H4 (cell line): ENCODE measurements at regions not wholly inside any gene's neighbourhood (a gene's known extent, or its start where the extent isn't known, plus 50 kb on each side); places are given as distances from the start of the nearest gene placed in this dataset.
A peak's percentile ranks its signal among the peaks of the same experiment; 100 is the strongest.
"Not testable (repeated sequence)": the region's sequence is repeated elsewhere in the genome, so short reads cannot be mapped to it uniquely, and the experiment has no call there.

Source experiments
- DNase-seq: peaks from one replicate; pipeline ENCODE4 v3.0.0-alpha.2; 2015; ENCODE audit warnings: low spot score

DNA sequence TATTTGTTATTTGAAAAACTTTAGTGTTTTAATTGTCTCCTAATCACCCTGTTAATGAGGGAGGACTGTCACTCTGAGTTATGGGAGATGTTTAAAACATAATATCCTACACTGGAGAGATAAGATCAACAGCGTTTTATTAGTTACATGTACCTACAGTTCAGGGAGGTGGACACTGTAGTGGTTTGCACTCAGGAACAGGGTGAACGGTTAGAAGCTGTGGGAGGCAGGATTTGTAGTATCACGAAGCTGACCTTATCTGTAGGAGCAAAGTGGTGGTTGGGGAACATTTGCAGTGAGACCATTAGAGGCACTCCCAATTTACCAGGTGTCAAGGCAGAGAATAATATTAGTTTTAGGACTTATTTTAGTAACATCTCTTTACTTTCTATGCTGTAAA is 193.3 kb upstream of the KCND2 start:
- DNase-seq: no peak

- not testable (repeated sequence) for DNase-seq
Observed at GRCh38 chr7:120086468-120086867, 186.5 kb upstream of the KCND2 start.

GRCh38 chr7:120089968-120090367 is 183.0 kb upstream of the KCND2 start:
- peak; percentile 76 for DNase-seq

GRCh38 chr7:120091807-120092206 is 181.2 kb upstream of the KCND2 start:
- DNase-seq: no peak

DNA sequence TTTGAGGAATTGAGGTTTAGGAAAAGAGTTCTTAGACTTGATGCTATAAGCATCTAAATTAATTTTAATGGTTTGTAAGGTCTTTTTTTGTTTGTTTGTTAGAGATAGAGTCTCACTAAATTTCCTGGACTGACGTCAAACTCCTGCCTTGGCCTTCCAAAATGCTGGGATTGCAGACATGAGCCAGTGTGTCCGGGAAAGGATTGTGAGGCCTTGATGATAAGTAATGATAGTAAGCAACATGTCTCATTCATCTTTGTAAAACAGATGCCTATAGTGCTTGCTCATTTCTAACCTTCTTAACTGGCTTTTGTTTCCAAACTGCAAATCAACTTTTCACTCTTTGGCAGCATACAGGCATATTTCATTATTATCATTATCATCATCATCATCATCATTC is 176.0 kb upstream of the KCND2 start:
- DNase-seq: no peak

GRCh38 chr7:120097774-120098173 is 175.2 kb upstream of the KCND2 start:
- no peak for DNase-seq

DNA sequence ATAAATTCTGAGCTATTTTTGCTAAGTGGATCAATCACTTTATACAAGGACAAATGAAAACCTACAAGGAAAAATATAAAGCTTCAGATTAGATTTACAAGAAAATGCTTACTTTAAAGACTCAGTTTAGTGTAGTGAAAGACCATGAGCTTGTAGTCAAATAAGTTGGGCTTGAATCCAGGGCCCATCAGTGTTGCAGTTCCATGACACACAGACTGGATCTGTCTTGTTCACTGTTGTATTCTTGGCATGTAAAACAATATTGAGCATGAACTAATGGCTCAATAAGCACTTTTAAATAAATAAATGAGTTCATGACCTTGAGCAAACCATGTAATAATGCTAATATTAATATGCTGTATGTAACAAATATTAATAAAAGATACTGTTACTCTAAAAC is 164.6 kb upstream of the KCND2 start:
- DNase-seq: no peak

DNA sequence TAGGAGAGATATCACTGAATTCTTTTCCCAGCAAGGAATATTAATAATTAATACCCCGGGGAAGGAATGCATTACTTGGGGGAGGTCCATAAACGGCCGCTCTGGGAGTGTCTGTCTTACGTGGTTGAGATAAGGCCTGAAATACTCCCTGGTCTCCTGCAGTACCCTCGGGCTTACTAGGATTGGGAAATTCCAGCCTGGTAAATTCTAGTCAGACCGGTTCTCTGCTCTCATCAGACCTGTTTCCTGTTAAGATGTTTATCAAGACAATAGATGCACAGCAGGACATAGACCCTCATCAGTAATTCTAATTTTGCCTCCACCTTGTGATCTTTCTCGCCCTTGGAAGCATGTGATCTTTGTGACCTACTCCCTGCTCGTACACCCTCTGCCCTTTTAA is 162.8 kb upstream of the KCND2 start:
- no peak for DNase-seq

DNA sequence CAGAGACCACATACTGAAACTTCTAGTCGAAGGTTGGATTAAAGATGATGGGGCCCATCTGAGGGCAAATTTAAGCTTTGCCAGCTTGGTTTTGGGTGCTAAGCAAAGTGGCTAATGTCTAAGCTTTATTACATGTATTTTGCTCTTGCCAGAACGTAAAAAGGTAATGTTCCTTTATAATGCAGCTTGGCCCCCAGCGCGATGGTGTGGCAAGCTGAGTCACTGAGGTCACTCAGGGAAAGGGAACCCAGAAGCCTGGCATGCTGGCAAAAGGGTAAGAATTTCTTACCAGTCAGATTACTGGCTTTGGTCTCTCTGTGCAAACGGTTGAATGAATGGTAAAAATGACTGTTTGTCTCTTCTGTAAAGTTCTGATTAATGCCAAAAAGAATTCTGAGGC is 158.3 kb upstream of the KCND2 start:
- no peak for DNase-seq

DNA sequence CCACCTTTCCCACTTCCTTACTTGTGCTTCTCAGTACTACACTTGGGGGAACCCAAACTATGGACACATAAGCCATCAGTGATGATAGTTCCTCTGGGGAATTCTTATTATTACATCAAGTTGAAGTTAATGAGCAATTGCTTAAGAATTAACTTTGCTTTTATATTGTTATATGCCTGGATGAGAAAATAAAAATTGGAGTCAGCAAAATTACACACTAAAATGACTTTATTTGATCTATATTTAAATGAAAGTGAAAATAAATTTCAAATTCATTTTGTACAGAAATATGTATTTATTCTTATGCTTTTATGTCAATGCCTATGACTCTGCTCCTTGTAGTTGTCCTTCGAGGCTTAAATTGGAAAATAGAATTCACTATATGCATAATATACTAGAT is 149.4 kb upstream of the KCND2 start:
- no peak for DNase-seq

- DNase-seq: no peak
Observed at GRCh38 chr7:120131096-120131839, 141.7 kb upstream of the KCND2 start.

GRCh38 chr7:120138497-120138896 is 134.5 kb upstream of the KCND2 start:
- DNase-seq: no peak

DNA sequence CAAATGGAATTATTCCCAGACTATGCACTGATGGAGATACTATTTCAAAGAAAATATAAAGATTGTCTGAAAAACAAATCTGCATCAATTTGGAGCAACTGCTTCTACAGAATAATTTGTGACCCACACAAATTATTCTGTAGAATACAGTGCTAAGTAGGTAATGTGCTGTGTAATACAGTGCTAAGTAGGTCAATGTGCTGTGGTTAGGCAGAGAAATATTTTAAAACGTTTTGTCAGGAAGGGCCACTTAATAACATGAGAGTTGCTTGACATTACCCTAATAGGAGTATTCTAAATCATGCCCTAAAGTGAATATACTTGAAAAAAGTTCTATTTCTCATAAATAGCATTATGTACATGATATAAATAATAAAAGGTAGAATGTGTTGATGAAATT is 116.5 kb upstream of the KCND2 start:
- DNase-seq: no peak

DNA sequence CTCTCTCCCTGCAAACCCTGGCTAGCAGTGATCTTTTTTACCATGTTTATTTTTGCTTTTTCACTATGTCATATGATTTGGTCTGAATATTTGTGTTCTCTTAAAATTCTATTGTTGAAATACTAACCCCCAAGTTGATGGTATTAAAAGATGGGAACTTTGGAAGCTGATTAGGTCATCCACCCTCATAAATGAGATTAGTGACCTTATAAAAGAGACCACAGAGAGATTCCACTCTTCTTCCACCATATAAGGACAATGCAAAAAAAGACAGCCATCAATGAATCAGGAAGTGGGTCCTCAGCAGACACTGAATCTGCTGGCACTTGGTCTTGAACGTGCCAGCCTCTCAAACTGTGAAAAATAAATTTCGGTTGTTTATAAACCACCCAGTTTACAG is 112.8 kb upstream of the KCND2 start:
- DNase-seq: peak; percentile 62

DNA sequence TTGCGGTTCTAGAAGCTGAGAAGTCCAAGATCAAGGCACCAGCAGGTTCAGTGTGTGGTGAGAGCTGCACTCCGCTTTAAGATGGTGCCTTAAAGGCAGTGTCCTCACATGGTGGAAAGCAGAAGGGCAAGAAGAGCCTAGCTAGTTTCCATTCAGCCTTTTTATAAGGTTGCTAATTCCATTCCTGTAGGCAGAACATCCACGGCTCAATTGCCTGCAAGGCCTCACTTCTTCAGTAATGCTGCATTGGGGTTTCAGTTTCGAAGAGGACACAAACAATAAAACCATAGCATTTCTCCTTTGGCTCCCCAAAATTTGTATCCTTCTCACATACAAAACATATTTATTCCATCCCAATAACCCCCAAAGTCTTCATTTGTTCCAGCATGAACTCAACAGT is 109.5 kb upstream of the KCND2 start:
- DNase-seq: no peak

DNA sequence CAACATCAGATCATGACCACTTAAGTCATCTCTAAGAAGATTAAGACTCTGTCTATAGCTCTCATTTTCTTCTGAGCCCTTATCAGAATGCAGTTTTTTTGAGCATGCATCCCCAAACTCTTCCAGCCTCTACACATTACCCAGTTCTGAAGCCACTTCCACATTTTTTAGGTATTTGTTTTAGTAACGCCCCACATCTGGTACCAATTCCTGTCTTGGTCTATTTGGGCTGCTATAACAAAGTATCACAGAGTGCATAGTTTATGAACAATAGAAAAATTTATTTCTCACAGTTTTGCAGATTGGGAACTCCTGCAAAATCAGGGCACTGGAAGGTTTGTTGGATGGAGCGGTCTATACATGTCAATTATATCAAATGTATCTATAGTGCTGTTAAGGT is 107.7 kb upstream of the KCND2 start:
- no peak for DNase-seq

DNA sequence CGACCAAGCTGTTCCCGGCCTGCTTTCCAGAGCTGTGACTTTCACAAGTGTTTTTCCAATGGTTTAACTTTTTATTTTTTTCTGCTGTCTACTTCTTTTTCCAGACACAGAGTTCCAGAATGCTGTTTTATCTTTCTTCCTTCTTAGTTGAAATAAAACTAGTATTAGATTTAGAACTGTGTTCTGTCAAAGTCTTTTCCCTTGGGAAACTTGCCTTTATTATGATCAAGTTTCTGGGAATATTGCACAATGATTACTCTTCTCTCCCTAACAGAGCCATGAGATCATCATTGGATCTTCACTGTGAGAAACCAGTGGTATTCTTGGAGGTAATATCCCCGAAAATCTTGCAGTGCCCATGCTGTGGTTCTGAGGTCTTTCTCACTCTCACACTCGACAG is 104.9 kb upstream of the KCND2 start:
- peak; percentile 16 for DNase-seq

GRCh38 chr7:120169996-120170783 is 102.8 kb upstream of the KCND2 start:
- DNase-seq: no peak

DNA sequence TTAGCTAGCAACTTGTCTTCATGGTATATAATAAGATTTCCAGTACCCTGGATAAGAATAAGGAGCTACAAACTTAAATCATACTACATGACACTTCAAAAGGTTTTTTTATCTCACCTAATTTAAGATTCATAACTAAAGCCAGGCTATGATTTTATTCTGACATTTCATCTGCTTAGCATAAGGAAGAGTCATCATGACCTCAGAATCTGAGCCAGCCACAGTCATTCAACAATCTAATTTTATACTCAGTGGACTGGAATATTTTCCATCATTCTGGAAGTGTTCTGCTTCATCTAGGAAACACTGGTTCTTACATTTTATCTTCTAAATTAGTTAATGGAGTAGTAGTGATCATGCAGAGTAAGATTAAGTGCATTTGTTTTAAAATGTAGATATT is 102.1 kb upstream of the KCND2 start:
- DNase-seq: no peak

- no peak for DNase-seq
Observed at GRCh38 chr7:120171406-120171805, 101.6 kb upstream of the KCND2 start.

DNA sequence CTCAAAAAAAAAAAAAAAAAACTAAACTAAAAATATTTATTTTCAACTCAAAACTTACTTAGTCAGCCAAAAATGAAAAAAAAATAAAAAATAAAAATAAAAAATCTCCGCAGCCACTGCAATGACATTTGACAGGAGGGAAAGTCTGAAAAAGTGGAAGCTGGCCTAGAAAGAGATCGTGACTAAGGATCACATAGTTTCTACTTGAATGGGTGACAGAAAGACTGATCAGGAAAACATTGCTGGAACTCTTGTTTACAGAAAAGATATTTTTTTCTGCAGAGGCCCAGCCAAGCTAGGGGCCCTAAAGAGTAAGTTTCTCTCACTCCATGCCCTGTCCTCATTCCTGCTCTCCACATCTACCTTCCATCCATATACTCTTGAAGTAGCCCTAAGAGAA is 92.8 kb upstream of the KCND2 start:
- no peak for DNase-seq

GRCh38 chr7:120181499-120181898 is 91.5 kb upstream of the KCND2 start:
- DNase-seq: no peak

DNA sequence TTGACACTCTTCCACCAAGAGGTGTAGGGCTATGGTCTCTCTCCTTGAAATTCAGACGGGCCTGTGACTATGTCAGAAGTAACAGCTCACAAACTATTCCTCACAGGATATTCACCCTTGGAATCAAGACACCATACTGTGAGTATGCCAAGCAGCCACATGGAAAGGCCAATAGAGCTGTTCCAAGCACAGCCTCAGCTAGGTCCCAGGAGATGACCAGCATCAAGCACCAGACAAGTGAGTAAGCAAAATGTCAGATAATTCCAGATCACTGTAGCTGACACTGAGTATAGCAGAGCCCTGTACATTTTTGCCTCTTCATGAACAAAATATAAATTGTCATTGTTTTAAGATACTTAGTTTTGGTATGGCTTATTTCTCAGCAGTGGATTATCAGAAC is 88.1 kb upstream of the KCND2 start:
- no peak for DNase-seq
